ENCODE measurements at regions not wholly inside any gene's neighbourhood (a gene's known extent, or its start where the extent isn't known, plus 50 kb on each side); places are given as distances from the start of the nearest gene placed in this dataset.

- TF ChIP-seq CTCF (IDR thresholded peaks at IDR 0.05) (no peak), POLR2A (IDR thresholded peaks at IDR 0.05) (no peak), POLR2AphosphoS5 (IDR thresholded peaks at IDR 0.05) (no peak)
These were observed 114.3 kb upstream of the PUM3 start for GRCh38 chr9:2958219-2958618.
